Posterior vena cava (tissue), 2 donors: ENCODE measurements at regions not wholly inside any gene's neighbourhood (a gene's known extent, or its start where the extent isn't known, plus 50 kb on each side); places are given as distances from the start of the nearest gene placed in this dataset.
"Not testable (repeated sequence)": the region's sequence is repeated elsewhere in the genome, so short reads cannot be mapped to it uniquely, and the experiment has no call there.

ENCODE experiments used
- DNase-seq: peaks from one replicate; pipeline ENCODE4 v3.0.0-alpha.2; 2020; ENCODE audit warnings: low spot score
- intact Hi-C, 2 donors: fragments of 100-400 bp; cut with DNase I; formaldehyde crosslinking; loops; one replicate each; pipeline versions ENCODE4 v1.14.1 to v1.14.2; 2022 to 2023
- donor health status: DM: yes; HTN: yes; CAD: no.
- donor health status: DM: yes; HTN: yes; CAD: no.

GRCh38 chr5:143934821-143935220, 122.9 kb downstream of the HMHB1 start:
- no peak for DNase-seq
- intact Hi-C loops, result no loop called here

DNA sequence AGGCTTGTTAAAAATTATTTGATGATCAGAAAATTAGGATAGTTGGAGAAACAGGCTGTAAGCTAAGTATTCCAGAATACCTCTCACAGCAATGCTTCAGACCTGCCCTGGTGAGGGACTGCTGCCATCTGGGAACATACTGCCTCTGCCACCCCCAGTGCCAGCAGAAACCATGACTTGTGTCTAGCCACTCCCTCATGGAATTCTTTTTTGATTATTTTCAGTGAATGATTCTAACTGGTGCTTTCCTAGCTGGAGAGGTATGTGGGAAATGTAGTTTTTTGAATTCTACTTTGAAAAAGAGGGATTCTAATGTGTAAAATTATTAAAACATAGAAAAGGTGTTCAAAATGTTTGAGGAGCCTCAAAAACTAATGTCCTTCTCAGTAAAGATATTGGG, 126.3 kb downstream of the HMHB1 start:
- no peak for DNase-seq
- intact Hi-C loops, result no loop called here

DNA sequence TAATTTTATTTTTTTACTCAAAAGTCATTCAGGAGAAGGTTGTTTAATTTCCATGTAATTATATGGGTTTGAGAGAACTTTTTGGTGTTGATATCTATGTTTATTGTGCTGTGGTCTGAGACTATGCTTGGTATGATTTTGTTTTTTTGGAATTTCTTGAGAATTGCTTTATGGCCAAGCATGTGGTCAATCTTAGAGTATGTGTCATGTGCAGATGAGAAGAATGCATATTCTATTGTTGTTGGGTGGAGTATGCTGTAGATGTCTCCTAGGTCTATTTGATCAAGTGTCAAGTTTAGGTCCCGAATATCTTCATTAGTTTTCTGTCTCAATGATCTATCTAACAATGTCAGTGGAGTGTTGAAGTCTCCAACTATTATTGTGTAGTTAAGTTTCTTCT, 134.9 kb downstream of the HMHB1 start:
- intact Hi-C loops, result no loop called here
- DNase-seq, result no peak

GRCh38 chr5:143947313-143947712, 135.4 kb downstream of the HMHB1 start:
- no peak for DNase-seq
- intact Hi-C loops, result no loop called here

DNA sequence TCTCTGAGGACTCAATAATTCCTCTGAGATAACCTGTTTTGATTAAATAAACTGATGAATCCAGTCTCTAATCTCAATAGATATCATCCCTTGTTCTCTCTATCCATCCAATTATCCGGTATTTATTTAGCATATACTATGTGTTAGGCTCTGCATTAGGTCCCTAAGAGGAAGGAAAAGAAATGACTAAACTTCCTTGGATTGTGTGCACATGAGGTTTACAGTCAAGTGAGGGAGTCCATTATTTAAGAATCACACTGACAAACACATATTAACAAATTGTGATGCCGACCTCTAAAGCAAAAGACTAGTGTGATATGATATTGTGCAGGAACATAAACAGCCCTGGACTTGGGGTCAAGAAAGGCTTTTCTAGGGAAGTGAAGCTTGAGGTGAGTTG, 140.8 kb downstream of the HMHB1 start:
- no peak for DNase-seq
- intact Hi-C loops, result no loop called here

GRCh38 chr5:143953851-143954250, 141.9 kb downstream of the HMHB1 start:
- no peak for DNase-seq

DNA sequence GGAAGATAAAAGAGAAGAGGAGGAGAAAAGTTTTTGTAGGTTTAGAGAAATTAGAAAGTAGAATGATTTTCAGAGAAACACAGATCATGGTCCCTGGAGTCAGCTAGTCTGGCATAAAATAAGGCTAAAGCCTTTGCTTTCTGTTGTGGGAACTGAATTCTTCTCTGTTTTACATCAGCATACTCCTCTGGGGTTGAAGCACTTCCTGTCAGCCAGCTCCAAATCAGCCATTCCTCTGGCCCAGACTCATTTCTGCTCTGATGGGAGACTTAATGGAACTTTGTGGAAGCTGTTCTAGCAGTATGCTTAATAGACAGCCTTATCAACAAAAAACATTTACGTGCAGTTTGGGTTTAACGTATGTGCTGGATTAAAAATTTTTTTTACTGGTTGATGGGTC, 143.2 kb downstream of the HMHB1 start:
- intact Hi-C loops, result no loop called here
- DNase-seq, result no peak

More at GRCh38 chr5:143953851-143954250, 141.9 kb downstream of the HMHB1 start:
- intact Hi-C loops, result no loop called here

- no peak for DNase-seq
- intact Hi-C loops, result no loop called here
Observed at GRCh38 chr5:143957455-143957854, 145.5 kb downstream of the HMHB1 start.

DNA sequence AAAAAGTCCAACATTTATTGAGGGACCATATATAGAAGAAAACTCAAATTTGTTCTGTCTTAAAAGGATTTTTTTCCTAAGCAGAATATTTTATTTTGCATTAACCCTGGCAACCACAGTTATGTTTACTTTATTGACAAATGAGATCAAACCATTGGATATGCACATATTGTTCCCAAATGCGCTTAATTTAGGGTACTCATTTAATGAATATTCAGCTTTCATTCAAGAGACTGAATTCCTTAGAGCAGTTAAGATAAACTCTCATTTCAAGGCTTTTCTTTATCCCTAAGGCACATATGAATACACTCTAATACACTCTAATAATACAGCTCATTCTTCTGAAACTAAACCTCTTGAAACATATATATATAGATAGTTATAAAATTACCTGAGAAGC, 150.2 kb downstream of the HMHB1 start:
- DNase-seq, result no peak
- intact Hi-C loops, result no loop called here

DNA sequence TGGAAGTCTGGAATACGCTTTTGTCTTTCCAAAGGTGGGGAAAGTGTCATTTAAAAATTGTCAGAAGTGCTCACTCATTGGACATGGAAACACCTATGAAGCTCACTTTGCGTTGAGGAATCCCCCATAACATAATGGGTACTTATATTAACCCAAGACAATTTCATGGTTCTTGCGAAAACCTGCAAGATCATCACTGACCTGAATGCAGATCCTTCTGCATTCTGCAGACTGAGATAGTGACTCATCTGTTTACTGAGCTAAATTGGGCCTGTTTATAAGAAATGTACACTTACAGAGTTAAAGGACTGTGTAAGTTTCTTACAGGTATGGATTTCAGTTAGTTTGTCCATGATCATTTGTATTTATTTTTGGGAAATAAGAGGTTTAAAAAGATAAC, 153.0 kb downstream of the HMHB1 start:
- DNase-seq, result no peak
- intact Hi-C loops, result no loop called here

DNA sequence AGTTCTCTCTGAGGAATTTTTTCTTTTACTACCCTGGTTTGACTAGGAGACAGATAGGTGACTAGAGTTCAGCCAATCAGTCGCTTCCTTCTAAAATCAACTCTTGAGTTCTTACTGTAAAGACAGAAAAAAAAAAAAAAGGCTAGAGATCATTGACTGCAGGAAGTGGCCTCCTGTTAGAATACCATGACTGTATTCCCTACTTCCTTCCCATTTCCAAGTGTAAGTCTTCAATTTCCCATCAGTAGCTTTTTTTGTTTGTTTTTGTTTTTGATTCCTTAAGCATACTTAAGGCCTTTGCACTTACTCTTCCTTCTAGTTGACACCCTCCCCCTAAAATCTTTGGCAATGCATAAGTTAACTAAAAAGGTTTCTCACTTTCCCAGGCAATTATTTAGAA, 154.3 kb downstream of the HMHB1 start:
- DNase-seq, result no peak
- intact Hi-C loops, result no loop called here

DNA sequence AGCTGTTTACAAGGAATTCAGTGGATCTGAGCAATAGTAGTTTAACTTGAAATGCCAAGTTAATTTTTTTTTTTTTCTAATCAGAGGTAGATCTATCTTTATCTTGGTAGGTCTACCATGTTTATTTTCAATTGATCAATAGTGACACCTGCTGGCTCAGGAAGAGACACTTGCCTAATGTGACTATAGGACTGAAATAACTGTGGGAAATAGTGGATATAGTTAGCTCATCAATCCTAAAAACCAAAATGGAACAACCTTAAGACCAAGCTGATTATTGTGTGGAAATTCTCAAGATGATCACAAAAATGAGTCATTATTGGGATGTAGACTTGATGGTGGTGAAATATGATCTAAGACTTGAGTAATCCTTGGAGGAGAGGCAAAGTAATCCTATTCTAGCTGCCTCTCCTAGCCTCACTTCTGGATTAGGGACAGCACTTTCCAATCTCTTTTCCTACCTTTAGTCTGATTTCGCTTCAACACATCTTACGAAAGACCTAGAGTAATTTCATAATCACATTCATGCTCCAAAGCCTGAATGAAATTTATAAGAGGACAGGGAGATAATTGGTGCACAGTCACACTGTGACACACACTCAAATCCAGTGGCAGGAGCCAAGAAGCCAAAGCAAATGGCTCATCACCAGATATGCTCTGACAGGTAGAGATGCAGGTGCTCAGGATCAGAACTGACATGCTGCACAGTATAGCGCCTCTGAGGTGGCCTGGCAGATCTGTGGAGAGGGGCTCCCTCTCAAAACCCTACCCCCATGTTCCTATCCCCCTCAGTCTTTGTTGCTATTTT, 156.3 kb downstream of the HMHB1 start:
- intact Hi-C loops, result no loop called here
- no peak for DNase-seq

DNA sequence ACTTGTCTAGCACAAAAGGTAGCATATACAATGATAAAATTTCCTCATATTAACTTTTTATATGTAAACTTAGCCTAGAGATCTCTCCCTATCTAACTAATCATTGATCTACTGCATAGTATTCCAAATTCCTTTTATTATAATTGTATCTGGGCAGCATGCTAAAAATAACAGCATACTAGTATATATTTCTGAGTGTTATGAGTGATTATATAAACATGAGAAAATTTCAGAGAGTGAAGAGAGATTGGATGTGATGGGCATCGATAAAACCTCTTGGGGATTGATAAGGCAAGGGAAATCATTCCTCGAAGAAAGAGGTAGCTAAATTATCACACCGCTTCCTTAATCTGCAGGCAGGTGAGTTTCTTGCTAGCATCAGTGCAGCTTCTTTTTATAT, 158.2 kb downstream of the HMHB1 start:
- intact Hi-C loops, result no loop called here

DNA sequence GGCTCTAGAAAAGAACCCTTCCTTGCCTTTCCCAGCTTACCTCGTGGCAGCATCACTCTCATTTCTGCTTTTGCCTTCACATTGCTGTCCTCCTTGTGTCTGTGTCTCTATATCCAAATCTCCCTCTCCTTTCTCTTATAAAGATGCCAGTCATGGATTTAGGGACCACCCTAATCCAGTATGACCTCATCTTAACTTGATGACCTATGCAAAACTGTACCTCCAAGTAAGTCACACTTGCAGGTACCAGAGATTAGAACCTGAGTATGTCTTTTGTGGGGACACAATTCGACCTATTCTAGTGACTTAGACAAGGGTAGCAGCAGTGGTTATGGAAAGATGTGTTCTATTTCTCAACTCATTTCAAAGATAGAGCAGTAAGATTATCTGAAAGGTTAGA, 160.1 kb downstream of the HMHB1 start:
- DNase-seq, result no peak
- intact Hi-C loops, result no loop called here

More for the DNA sequence above, 158.2 kb downstream of the HMHB1 start:
- no peak for DNase-seq

DNA sequence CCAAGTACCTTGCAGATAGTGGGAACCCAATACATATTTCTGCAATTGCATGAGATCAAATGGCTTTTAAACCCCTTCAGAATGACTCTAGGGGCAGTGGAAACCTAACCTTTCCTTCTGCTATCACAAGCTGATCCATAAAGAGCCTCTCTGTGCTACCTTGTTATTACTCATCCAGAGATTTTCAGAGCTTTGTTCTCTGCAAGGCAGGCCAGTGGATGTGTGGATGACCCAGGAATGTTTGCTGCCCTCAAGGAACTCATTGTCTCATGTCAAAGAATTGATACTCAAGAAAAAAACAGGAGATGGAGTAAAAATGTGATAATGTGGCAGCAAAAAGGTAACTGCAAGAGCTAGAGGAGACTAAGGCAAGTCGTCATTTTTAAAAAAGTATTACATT, 164.1 kb downstream of the HMHB1 start:
- no peak for DNase-seq
- intact Hi-C loops, result no loop called here

- intact Hi-C loops, result no loop called here
- no peak for DNase-seq
Observed at GRCh38 chr5:143977891-143978461, 166.0 kb downstream of the HMHB1 start.

GRCh38 chr5:143979044-143979690, 167.2 kb downstream of the HMHB1 start:
- intact Hi-C loops, result no loop called here
- DNase-seq, result no peak

DNA sequence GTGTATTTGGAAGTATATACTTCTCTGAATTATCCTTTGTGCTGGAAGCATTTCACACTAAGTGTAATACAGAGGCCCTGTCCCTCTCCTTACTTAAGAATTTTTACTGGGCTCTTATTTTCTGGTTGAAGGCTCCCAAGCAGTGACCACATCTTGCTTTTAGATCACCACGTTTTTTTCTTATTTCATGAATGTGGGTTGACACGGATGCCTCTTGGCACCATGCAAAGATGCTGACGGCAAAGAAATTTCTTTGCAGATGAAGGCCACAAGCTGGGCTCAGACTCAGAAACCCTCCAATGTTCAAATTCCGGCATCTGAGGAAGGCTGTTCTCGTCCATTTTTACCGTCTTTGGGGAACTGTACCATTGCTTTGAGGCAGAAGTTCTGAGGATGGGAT, 168.5 kb downstream of the HMHB1 start:
- no peak for DNase-seq
- intact Hi-C loops, result no loop called here

DNA sequence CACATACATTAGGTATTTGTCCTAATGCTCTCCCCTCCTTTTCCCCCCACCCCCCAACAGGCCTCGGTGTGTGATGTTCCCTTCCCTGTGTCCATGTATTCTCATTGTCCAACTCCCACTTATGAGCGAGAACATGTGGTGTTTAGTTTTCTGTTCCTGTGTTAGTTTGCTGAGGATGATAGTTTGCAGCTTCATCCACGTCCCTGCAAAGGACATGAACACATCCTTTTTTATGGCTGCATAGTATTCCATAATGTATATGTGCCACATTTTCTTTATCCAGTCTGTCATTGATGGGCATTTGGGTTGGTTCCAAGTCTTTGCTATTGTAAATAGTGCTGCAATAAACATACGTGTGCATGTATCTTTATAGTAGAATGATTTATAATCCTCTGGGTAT, 171.0 kb downstream of the HMHB1 start:
- DNase-seq, intact Hi-C loops: not testable (repeated sequence)

- intact Hi-C loops, result no loop called here
Observed at GRCh38 chr5:143985832-143986515, 174.0 kb downstream of the HMHB1 start.

More at GRCh38 chr5:143985832-143986515, 174.0 kb downstream of the HMHB1 start:
- no peak for DNase-seq
